Endodermal cell (in vitro differentiated cells): ENCODE measurements at regions not wholly inside any gene's neighbourhood (a gene's known extent, or its start where the extent isn't known, plus 50 kb on each side); places are given as distances from the start of the nearest gene placed in this dataset.

Experiments
- DNase-seq: peaks from one replicate; pipeline ENCODE4 v3.0.0-alpha.2; 2017
- H3K27ac ChIP-seq: 2 replicates; pipeline ENCODE4 v1.5.1; 2013; ENCODE audit warnings: mild to moderate bottlenecking, low read depth, low read length, moderate library complexity
- H3K27me3 ChIP-seq: 2 replicates; pipeline ENCODE4 v1.6.1; 2013; ENCODE audit warnings: mild to moderate bottlenecking, low read length, moderate library complexity; ENCODE audit not compliant: insufficient read depth, control insufficient read depth, poor library complexity, severe bottlenecking
- H3K36me3 ChIP-seq: 2 replicates; pipeline ENCODE4 v1.7.0; 2013; ENCODE audit warnings: mild to moderate bottlenecking, low read length, moderate library complexity; ENCODE audit not compliant: control insufficient read depth, insufficient read depth
- H3K4me1 ChIP-seq: one replicate; pipeline ENCODE4 v1.7.0; 2013; ENCODE audit warnings: low read length; ENCODE audit not compliant: control insufficient read depth, insufficient read depth
- H3K4me3 ChIP-seq: 2 replicates; pipeline ENCODE4 v1.5.1; 2013; ENCODE audit warnings: mild to moderate bottlenecking, low read length, moderate library complexity
- H3K9ac ChIP-seq: 2 replicates; pipeline ENCODE4 v1.6.1; 2013; ENCODE audit warnings: mild to moderate bottlenecking, low read length, moderate library complexity; ENCODE audit not compliant: poor library complexity, severe bottlenecking; ENCODE audit errors: extremely low read depth
- H3K9me3 ChIP-seq: 2 replicates; pipeline ENCODE4 v1.6.1; 2013; ENCODE audit warnings: mild to moderate bottlenecking, low read length, moderate library complexity; ENCODE audit not compliant: control insufficient read depth
- H3K27ac Mint-ChIP-seq: 2 replicates; pipeline ENCODE4 v1.8.0; 2020; ENCODE audit warnings: mixed read lengths
- H3K27me3 Mint-ChIP-seq: 2 replicates; pipeline ENCODE4 v1.8.0; 2021; ENCODE audit warnings: mild to moderate bottlenecking, mixed read lengths; ENCODE audit not compliant: insufficient read depth
- H3K36me3 Mint-ChIP-seq: 2 replicates; pipeline ENCODE4 v1.8.0; 2020; ENCODE audit warnings: low read depth, mixed read lengths
- H3K4me1 Mint-ChIP-seq: 2 replicates; pipeline ENCODE4 v1.8.0; 2020; ENCODE audit warnings: mixed read lengths
- H3K4me3 Mint-ChIP-seq: 2 replicates; pipeline ENCODE4 v1.8.0; 2020; ENCODE audit warnings: mild to moderate bottlenecking, moderate library complexity, mixed read lengths
- H3K9me3 Mint-ChIP-seq: 2 replicates; pipeline ENCODE4 v1.8.0; 2020; ENCODE audit warnings: mild to moderate bottlenecking, mixed read lengths
- CTCF ChIP-seq: fragments of 200-600 bp; sonication (generic); conservative IDR thresholded peaks from 2 replicates; pipeline ENCODE4 v1.5.0; 2021; ENCODE audit warnings: antibody characterized with exemption, mild to moderate bottlenecking
- WGBS, 2 experiments: methylation state at CpG; one replicate each; pipeline versions ENCODE4 v1.1.5 to v1.1.7; 2013; ENCODE audit warnings: missing lambda C conversion rate in 2 of 2, mixed read lengths in 1 of 2; ENCODE audit not compliant: insufficient coverage in 1 of 2, insufficient read length in 1 of 2; 5-methylcytosine and 5-hydroxymethylcytosine counted together

- H3K9me3 Mint-ChIP-seq = no peaks in the 10 kb centered on the region
- no peak overlapping the region for H3K4me3 ChIP-seq
- H3K27ac Mint-ChIP-seq = no peak overlapping the region
- no peak for TF ChIP-seq CTCF
- H3K27me3 ChIP-seq = no peaks in the 10 kb centered on the region
- H3K27me3 Mint-ChIP-seq = no peaks in the 10 kb centered on the region
- 95 to 100% methylated on average over 4 of the region's 4 CpGs for WGBS, 2 experiments
- H3K36me3 Mint-ChIP-seq = no peaks in the 10 kb centered on the region
- H3K4me1 ChIP-seq = no peaks in the 10 kb centered on the region
- no peak overlapping the region for H3K27ac ChIP-seq
- H3K9me3 ChIP-seq = no peaks in the 10 kb centered on the region
- H3K4me3 Mint-ChIP-seq = no peak overlapping the region
- no peaks in the 10 kb centered on the region for H3K4me1 Mint-ChIP-seq
- no peaks in the 10 kb centered on the region for H3K36me3 ChIP-seq
- DNase-seq = no peak
- H3K9ac ChIP-seq = no peak overlapping the region
Observed at GRCh38 chr5:87114631-87115030, 153.1 kb upstream of the RASA1 start.

- H3K4me3 Mint-ChIP-seq = no peak overlapping the region
- Histone ChIP-seq H3K9me3 (no peaks in the 10 kb centered on the region), H3K4me1 (no peaks in the 10 kb centered on the region), H3K9ac (no peak overlapping the region), H3K27ac (no peak overlapping the region), H3K4me3 (no peak overlapping the region), H3K27me3 (no peaks in the 10 kb centered on the region), H3K36me3 (no peaks in the 10 kb centered on the region)
- TF ChIP-seq CTCF = no peak
- 64 to 89% methylated on average over 1 to 3 of the region's 3 CpGs for WGBS, 2 experiments
- no peaks in the 10 kb centered on the region for H3K4me1 Mint-ChIP-seq
- H3K27ac Mint-ChIP-seq = no peak overlapping the region
- DNase-seq = no peak
- no peaks in the 10 kb centered on the region for H3K9me3 Mint-ChIP-seq
- H3K36me3 Mint-ChIP-seq = no peaks in the 10 kb centered on the region
- no peaks in the 10 kb centered on the region for H3K27me3 Mint-ChIP-seq
Observed at GRCh38 chr5:87115839-87116364, 151.8 kb upstream of the RASA1 start.

- 97% methylated on average over 2 of the region's 2 CpGs; no CpG with 5 or more reads in 1 of the 2 experiments for WGBS, 2 experiments
- Mint-ChIP-seq H3K4me1 (no peaks in the 10 kb centered on the region), H3K4me3 (no peak overlapping the region), H3K9me3 (no peaks in the 10 kb centered on the region), H3K36me3 (no peaks in the 10 kb centered on the region), H3K27ac (no peak overlapping the region), H3K27me3 (no peaks in the 10 kb centered on the region)
- H3K27me3 ChIP-seq = no peaks in the 10 kb centered on the region
- TF ChIP-seq CTCF = no peak
- no peak for DNase-seq
- H3K9me3 ChIP-seq = no peaks in the 10 kb centered on the region
- no peak overlapping the region for H3K27ac ChIP-seq
- H3K36me3 ChIP-seq = no peaks in the 10 kb centered on the region
- no peak overlapping the region for H3K4me3 ChIP-seq
- H3K4me1 ChIP-seq = no peaks in the 10 kb centered on the region
- no peak overlapping the region for H3K9ac ChIP-seq
Observed at GRCh38 chr5:87116825-87117512, 150.7 kb upstream of the RASA1 start.
